CD14-positive monocyte (primary cell): ENCODE measurements at regions not wholly inside any gene's neighbourhood (a gene's known extent, or its start where the extent isn't known, plus 50 kb on each side); places are given as distances from the start of the nearest gene placed in this dataset.

ENCODE experiments used
- DNase-seq, 3 donors: peaks; one replicate each; pipeline ENCODE4 v3.0.0-alpha.2; 2011 to 2022
- H2AFZ ChIP-seq: 2 replicates; pipeline ENCODE4 v1.6.0; 2012; ENCODE audit warnings: mild to moderate bottlenecking, low read depth, low read length, inconsistent platforms; ENCODE audit not compliant: insufficient read depth, poor library complexity, severe bottlenecking
- H3K27ac ChIP-seq, 2 donors: 1 replicate in 1 of 2; 2 replicates in 1 of 2; pipeline ENCODE4 v1.5.1; 2012 to 2013; ENCODE audit warnings: low read length in 2 of 2, control low read depth in 1 of 2, inconsistent platforms in 1 of 2, low read depth in 1 of 2, mild to moderate bottlenecking in 1 of 2
- H3K27me3 ChIP-seq, 2 donors: one replicate each; pipeline versions ENCODE4 v1.6.0 to v1.6.1; 2011 to 2013; ENCODE audit warnings: low read length in 2 of 2; ENCODE audit not compliant: control insufficient read depth in 2 of 2, insufficient read depth in 2 of 2
- H3K36me3 ChIP-seq, 2 donors: replicated peaks in 1 of 2; 1 replicate in 1 of 2; 2 replicates in 1 of 2; pipeline versions ENCODE4 v1.5.1 to v1.6.1; 2012 to 2013; ENCODE audit warnings: low read length in 2 of 2, control low read depth in 1 of 2, inconsistent platforms in 1 of 2, mild to moderate bottlenecking in 1 of 2; ENCODE audit not compliant: insufficient read depth in 2 of 2, control insufficient read depth in 1 of 2
- H3K4me1 ChIP-seq, 2 donors: 1 replicate in 1 of 2; 2 replicates in 1 of 2; pipeline versions ENCODE4 v1.5.1 to v1.6.1; 2012 to 2013; ENCODE audit warnings: low read length in 2 of 2, control low read depth in 1 of 2, inconsistent platforms in 1 of 2, mild to moderate bottlenecking in 1 of 2, moderate library complexity in 1 of 2; ENCODE audit not compliant: insufficient read depth in 2 of 2, control insufficient read depth in 1 of 2
- H3K4me2 ChIP-seq: replicated peaks from 2 replicates; pipeline ENCODE3; 2012; ENCODE audit warnings: low read length, moderate library complexity, mild to moderate bottlenecking; ENCODE audit not compliant: poor library complexity, severe bottlenecking; ENCODE audit errors: extremely low read depth
- H3K4me3 ChIP-seq, 3 experiments: fragments of 200-600 bp in 1 of 3; sonication (generic) in 1 of 3; replicated peaks in 1 of 3; 1 replicate in 2 of 3; 2 replicates in 1 of 3; pipeline ENCODE4 v1.5.1; 2011 to 2013; ENCODE audit warnings: low read length in 3 of 3, mild to moderate bottlenecking in 3 of 3, control low read depth in 2 of 3, low read depth in 2 of 3, inconsistent platforms in 1 of 3, moderate library complexity in 1 of 3
- H3K79me2 ChIP-seq: 2 replicates; pipeline ENCODE4 v1.6.0; 2012; ENCODE audit warnings: mild to moderate bottlenecking, control low read depth, inconsistent platforms, low read length, moderate library complexity; ENCODE audit not compliant: insufficient read depth
- H3K9ac ChIP-seq: 2 replicates; pipeline ENCODE4 v1.6.0; 2017; ENCODE audit warnings: low read length, mild to moderate bottlenecking; ENCODE audit not compliant: insufficient read depth, poor library complexity, severe bottlenecking
- H3K9me3 ChIP-seq, 2 donors: replicated peaks in 1 of 2; 1 replicate in 1 of 2; 2 replicates in 1 of 2; pipeline versions ENCODE4 v1.5.1 to v1.6.1; 2012 to 2013; ENCODE audit warnings: low read length in 2 of 2, control low read depth in 1 of 2; ENCODE audit not compliant: control insufficient read depth in 1 of 2, insufficient read depth in 1 of 2
- H4K20me1 ChIP-seq: 2 replicates; pipeline ENCODE4 v1.6.0; 2012; ENCODE audit warnings: mild to moderate bottlenecking, low read length, control low read depth, moderate library complexity; ENCODE audit not compliant: insufficient read depth
- H3K27ac Mint-ChIP-seq, 7 donors: one replicate each; pipeline ENCODE4 v1.8.0; 2020; ENCODE audit warnings: mild to moderate bottlenecking in 7 of 7, mixed read lengths in 7 of 7, moderate library complexity in 6 of 7, inconsistent platforms in 2 of 7
- H3K27me3 Mint-ChIP-seq, 3 donors: one replicate each; pipeline ENCODE4 v1.8.0; 2021 to 2022; ENCODE audit warnings: low read depth in 3 of 3, mild to moderate bottlenecking in 3 of 3, mixed read lengths in 3 of 3, moderate library complexity in 3 of 3, inconsistent platforms in 1 of 3
- H3K36me3 Mint-ChIP-seq, 2 donors: one replicate each; pipeline ENCODE4 v1.8.0; 2020; ENCODE audit warnings: mixed read lengths in 2 of 2, inconsistent platforms in 1 of 2, mild to moderate bottlenecking in 1 of 2
- H3K4me1 Mint-ChIP-seq: one replicate; pipeline ENCODE4 v1.8.0; 2020; ENCODE audit warnings: mild to moderate bottlenecking, mixed read lengths
- H3K4me3 Mint-ChIP-seq, 2 donors: one replicate each; pipeline ENCODE4 v1.8.0; 2020; ENCODE audit warnings: mild to moderate bottlenecking in 2 of 2, mixed read lengths in 2 of 2, moderate library complexity in 1 of 2
- H3K9me3 Mint-ChIP-seq, 7 donors: one replicate each; pipeline ENCODE4 v1.8.0; 2020 to 2022; ENCODE audit warnings: mixed read lengths in 7 of 7, mild to moderate bottlenecking in 6 of 7, moderate library complexity in 6 of 7, inconsistent platforms in 2 of 7
- WGBS: methylation state at CpG from one replicate; pipeline ENCODE4 v1.1.5; 2013; ENCODE audit warnings: missing lambda C conversion rate; ENCODE audit not compliant: insufficient coverage; 5-methylcytosine and 5-hydroxymethylcytosine counted together
- intact Hi-C, 2 donors: fragments of 100-400 bp; cut with micrococcal nuclease; formaldehyde crosslinking; loops; one replicate each; pipeline versions ENCODE4 v1.15.0 to v1.15.1; 2023
- TF ChIP-seq, protein P1 (sequence below): fragments of 200-600 bp; IDR thresholded peaks from one replicate; pipeline ENCODE4 v1.8.0; 2022; ENCODE audit warnings: antibody characterized with exemption, mild to moderate bottlenecking

DNA sequence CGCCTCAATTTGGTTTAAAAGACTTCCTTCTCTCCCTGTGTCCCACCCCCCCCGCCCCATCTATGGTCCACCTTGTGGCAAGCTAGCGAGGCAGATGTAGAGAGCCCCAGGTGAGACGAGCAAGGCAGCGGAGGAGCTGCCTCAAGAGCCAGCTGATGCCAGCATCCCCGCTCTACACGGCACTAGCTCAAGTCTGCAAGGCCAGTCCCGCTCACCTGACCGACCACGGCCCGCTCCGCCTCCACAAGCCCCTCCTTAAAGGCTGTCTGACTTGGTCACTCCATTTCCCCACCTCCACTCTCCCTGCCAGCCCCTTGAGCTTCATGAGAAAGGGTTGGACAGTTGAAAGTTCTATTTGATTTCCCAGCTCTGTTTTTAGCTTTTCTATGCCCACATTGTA is 56.2 kb upstream of the IGF1R start:
- no peaks in the 10 kb centered on the region for H3K9me3 ChIP-seq
- Mint-ChIP-seq H3K36me3 (no peaks in the 10 kb centered on the region), H3K4me1 (no peaks in the 10 kb centered on the region), H3K27ac (no peak overlapping the region), H3K27me3 (peaks cover 15 to 27% (median 17%) of the 10 kb centered on the region in 3 donors), H3K4me3 (no peak overlapping the region), H3K9me3 (peaks cover 0 to 3% (median 0%) of the 10 kb centered on the region in 7 donors)
- H2AFZ ChIP-seq, result no peak overlapping the region
- 80% methylated on average over 1 of the region's 12 CpGs for WGBS
- no peak overlapping the region for H3K9ac ChIP-seq
- no peaks in the 10 kb centered on the region for H3K79me2 ChIP-seq
- intact Hi-C loops, result no loop called here
- no peak for DNase-seq
- no peak overlapping the region for H3K27ac ChIP-seq
- no peak overlapping the region for H3K4me2 ChIP-seq
- no peaks in the 10 kb centered on the region for H4K20me1 ChIP-seq
- TF ChIP-seq, protein P1, sequence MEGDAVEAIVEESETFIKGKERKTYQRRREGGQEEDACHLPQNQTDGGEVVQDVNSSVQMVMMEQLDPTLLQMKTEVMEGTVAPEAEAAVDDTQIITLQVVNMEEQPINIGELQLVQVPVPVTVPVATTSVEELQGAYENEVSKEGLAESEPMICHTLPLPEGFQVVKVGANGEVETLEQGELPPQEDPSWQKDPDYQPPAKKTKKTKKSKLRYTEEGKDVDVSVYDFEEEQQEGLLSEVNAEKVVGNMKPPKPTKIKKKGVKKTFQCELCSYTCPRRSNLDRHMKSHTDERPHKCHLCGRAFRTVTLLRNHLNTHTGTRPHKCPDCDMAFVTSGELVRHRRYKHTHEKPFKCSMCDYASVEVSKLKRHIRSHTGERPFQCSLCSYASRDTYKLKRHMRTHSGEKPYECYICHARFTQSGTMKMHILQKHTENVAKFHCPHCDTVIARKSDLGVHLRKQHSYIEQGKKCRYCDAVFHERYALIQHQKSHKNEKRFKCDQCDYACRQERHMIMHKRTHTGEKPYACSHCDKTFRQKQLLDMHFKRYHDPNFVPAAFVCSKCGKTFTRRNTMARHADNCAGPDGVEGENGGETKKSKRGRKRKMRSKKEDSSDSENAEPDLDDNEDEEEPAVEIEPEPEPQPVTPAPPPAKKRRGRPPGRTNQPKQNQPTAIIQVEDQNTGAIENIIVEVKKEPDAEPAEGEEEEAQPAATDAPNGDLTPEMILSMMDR, result no peak
- H3K36me3 ChIP-seq, result no peaks in the 10 kb centered on the region
- no peak overlapping the region for H3K4me3 ChIP-seq
- H3K4me1 ChIP-seq, result no peaks in the 10 kb centered on the region
- peaks cover 0 to 4% of the 10 kb centered on the region in 2 donors for H3K27me3 ChIP-seq

DNA sequence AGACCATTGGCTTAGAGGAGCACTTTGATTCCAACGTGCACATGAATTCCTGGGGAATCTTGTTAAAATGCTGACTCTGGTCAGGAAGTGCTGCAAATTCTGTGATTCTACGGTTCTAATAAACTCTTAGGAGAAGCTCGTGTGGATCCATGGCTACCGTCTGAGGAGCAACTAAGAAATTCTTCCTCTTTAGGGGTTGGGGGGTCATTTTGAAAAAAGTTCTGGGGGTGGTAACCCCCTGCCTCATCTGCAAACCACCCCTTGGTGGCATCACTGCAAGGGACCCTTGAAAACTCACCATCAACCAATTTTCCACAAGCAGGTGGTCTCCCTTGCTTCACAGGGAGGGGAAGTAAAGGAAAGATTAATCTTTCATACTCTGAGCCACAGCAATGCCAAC is 52.2 kb upstream of the IGF1R start:
- intact Hi-C loops, result no loop called here
- Mint-ChIP-seq H3K9me3 (peaks cover 0 to 3% (median 0%) of the 10 kb centered on the region in 7 donors), H3K4me1 (peaks cover 9% of the 10 kb centered on the region), H3K36me3 (no peaks in the 10 kb centered on the region), H3K27me3 (peaks cover 5 to 16% (median 7%) of the 10 kb centered on the region in 3 donors), H3K4me3 (no peak overlapping the region), H3K27ac (no peak overlapping the region)
- Histone ChIP-seq H4K20me1 (no peaks in the 10 kb centered on the region), H3K9me3 (no peaks in the 10 kb centered on the region), H2AFZ (no peak overlapping the region), H3K36me3 (no peaks in the 10 kb centered on the region), H3K79me2 (no peaks in the 10 kb centered on the region), H3K4me2 (no peak overlapping the region), H3K4me3 (no peak overlapping the region), H3K4me1 (peaks cover 5 to 12% of the 10 kb centered on the region in 2 donors), H3K27me3 (peaks cover 0 to 4% of the 10 kb centered on the region in 2 donors), H3K27ac (no peak overlapping the region), H3K9ac (no peak overlapping the region)
- WGBS, result 75% methylated on average over 1 of the region's 4 CpGs
- TF ChIP-seq, protein P1, result no peak
- DNase-seq, result no peak
